ENCODE measurements at regions not wholly inside any gene's neighbourhood (a gene's known extent, or its start where the extent isn't known, plus 50 kb on each side); places are given as distances from the start of the nearest gene placed in this dataset.

DNA sequence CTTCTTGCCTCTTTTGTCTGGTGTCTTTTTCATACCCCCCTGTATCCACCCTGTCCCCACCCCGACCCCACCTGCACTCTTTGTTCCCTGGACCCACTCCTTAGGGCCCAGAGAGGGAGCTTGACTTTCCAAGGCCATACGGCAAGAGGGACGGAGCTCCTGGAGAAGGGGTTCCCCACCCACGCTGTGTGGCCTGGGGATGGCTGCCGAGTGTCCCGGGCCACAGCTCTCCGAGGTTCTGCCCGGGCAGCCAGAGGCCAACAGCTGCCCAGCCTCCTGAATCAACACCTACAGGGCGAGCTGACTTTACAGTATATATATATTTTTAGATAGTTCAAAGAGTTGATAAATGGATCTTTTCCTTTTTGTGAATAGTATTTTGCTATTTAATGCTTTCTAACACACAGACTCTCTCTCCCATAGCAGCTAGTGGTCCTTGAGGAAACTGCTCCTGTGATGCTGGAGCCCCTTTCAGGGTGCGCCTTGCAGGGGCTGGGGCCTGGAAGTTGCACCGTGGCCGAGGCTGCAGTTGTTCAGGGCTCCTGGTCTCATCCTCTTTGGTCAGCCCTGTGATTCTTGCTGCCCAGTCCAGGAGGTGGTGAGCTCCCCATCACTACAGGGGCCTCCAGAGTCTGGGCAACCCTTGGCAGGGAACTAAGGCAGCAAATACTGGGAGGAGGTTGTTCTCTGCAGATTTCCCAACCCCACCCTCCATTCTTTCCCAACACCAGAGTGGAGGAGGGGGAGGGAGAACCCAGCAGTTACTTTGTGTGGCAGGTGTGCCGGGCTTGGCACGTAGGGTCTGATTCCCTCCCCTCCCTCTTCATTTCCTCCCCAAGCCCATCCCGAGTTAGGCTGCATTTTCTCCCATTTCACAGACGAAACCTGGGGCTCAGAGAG lies 321.6 kb downstream of the PTPRU start:
- TF ChIP-seq, protein P1, sequence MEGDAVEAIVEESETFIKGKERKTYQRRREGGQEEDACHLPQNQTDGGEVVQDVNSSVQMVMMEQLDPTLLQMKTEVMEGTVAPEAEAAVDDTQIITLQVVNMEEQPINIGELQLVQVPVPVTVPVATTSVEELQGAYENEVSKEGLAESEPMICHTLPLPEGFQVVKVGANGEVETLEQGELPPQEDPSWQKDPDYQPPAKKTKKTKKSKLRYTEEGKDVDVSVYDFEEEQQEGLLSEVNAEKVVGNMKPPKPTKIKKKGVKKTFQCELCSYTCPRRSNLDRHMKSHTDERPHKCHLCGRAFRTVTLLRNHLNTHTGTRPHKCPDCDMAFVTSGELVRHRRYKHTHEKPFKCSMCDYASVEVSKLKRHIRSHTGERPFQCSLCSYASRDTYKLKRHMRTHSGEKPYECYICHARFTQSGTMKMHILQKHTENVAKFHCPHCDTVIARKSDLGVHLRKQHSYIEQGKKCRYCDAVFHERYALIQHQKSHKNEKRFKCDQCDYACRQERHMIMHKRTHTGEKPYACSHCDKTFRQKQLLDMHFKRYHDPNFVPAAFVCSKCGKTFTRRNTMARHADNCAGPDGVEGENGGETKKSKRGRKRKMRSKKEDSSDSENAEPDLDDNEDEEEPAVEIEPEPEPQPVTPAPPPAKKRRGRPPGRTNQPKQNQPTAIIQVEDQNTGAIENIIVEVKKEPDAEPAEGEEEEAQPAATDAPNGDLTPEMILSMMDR (IDR thresholded peaks at IDR 0.05; ENCODE audit: insufficient read depth, low read length, poor library complexity, severe bottlenecking), result no peak
- no peaks in the 10 kb centered on the region for H3K27me3 ChIP-seq (ENCODE audit: control insufficient read depth, insufficient read depth, low read length)
- no peak overlapping the region for H3K4me3 ChIP-seq (ENCODE audit: low read depth, low read length)
- H3K36me3 ChIP-seq (ENCODE audit: control insufficient read depth, insufficient read depth, low read length), result no peaks in the 10 kb centered on the region
- DNase-seq (ENCODE audit: low read depth), result no peak

DNA sequence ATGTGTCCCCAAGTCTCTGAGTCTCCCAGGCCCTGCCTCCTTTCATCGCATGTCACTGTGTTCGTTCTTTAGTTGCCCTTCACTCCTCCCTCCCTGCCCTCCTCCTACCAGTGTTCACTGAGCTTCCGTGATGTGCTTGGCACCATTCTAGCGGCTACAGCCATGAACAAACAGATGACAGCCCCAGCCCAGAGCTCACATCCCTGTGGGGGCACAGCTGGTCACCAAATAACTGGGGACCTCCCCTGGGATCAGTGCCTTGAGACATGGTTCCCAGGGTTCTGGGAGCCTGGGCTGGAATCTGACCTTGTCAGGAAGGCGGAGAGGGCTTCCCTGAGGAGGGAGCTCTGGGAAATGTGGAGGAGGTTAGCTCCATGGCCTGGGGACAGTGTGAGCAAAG lies 320.7 kb downstream of the PTPRU start:
- TF ChIP-seq, protein P1 (IDR thresholded peaks at IDR 0.05; ENCODE audit: insufficient read depth, low read length, poor library complexity, severe bottlenecking), result no peak
- H3K4me3 ChIP-seq (ENCODE audit: low read depth, low read length), result no peak overlapping the region
- H3K27me3 ChIP-seq (ENCODE audit: control insufficient read depth, insufficient read depth, low read length), result no peaks in the 10 kb centered on the region
- no peak for DNase-seq (ENCODE audit: low read depth)
- H3K36me3 ChIP-seq (ENCODE audit: control insufficient read depth, insufficient read depth, low read length), result no peaks in the 10 kb centered on the region

DNA sequence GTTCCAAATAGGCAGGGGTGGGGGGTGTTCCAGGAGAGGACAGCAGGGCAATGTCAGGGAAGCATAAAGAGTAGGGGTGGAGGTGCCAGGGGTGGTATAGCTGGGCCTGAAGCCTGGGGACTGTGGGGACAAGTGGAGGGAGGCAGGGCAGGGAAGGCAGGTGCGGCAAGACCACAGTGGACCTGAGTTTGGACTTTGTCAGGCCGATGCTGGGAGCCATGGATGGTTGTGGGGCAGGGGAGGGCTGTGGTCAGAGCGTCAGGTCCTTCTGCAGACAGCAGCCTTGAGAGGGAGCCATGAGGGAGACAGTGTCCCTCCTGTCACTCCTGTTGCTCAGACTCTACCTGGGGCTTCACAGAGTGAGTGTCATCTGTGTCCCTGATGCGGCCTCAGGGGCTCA lies 320.3 kb downstream of the PTPRU start:
- no peak for DNase-seq (ENCODE audit: low read depth)
- H3K4me3 ChIP-seq (ENCODE audit: low read depth, low read length), result no peak overlapping the region
- TF ChIP-seq, protein P1 (IDR thresholded peaks at IDR 0.05; ENCODE audit: insufficient read depth, low read length, poor library complexity, severe bottlenecking), result no peak
- H3K36me3 ChIP-seq (ENCODE audit: control insufficient read depth, insufficient read depth, low read length), result no peaks in the 10 kb centered on the region
- no peaks in the 10 kb centered on the region for H3K27me3 ChIP-seq (ENCODE audit: control insufficient read depth, insufficient read depth, low read length)

DNA sequence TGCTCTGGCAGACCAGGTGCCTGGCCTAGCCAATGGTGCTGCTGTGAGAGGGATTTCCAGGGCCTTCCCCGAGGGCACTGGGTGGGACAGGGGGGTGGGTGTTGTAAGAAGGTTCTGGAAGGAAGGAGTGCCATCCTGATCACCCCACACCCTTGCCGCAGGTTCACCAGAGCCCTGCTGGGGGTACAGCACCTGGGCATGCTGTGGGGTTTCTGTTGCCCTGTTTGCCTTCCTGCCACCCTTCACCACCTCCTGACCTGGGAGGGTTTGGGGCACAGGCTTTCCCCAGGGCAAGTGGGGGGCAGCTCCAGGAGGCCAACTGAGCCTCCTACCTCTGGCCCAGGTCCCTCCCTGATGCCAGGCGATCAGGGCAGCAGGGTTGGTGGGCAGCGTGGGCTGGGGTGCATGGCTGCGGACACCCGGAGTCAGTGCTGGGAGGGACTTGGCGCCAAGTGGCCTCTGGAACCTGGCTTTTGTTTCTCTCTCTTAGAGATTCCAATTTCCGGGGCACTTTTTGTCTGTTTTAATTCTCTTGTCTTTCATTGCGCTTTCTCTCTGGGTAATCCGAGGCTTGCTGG lies 318.8 kb downstream of the PTPRU start:
- Histone ChIP-seq H3K27me3 (ENCODE audit: control insufficient read depth, insufficient read depth, low read length) (no peaks in the 10 kb centered on the region), H3K4me3 (ENCODE audit: low read depth, low read length) (no peak overlapping the region), H3K36me3 (ENCODE audit: control insufficient read depth, insufficient read depth, low read length) (no peaks in the 10 kb centered on the region)
- TF ChIP-seq, protein P1 (IDR thresholded peaks at IDR 0.05; ENCODE audit: insufficient read depth, low read length, poor library complexity, severe bottlenecking), result no peak
- DNase-seq (ENCODE audit: low read depth), result no peak

DNA sequence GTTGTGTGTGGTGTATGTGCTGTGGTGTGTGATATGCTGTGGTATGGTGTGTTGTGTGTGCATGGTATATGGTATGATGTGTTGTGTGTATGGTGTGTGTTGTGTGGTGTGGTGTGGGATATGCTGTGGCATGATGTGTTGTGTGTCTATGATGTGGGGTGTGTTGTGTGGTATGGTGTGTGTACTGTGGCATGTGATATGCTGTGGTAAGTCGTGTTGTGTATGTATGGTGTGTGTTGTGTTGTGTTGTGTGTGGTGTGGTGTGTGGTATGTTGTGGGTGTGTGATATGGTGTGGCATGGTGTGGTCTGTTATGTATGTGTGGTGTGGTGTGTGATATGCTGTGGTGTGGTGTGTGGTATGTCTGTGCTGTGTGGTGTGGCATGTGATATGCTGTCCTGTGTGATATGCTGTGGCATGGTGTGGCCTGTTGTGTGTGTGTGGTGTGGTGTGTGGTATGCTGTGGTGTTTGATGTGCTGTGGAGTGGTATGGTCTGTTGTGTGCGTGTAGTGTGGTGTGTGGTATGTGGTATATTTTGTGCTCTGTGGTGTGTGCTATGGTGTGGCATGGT lies 318.0 kb downstream of the PTPRU start:
- Histone ChIP-seq H3K36me3 (ENCODE audit: control insufficient read depth, insufficient read depth, low read length) (no peaks in the 10 kb centered on the region), H3K27me3 (ENCODE audit: control insufficient read depth, insufficient read depth, low read length) (no peaks in the 10 kb centered on the region), H3K4me3 (ENCODE audit: low read depth, low read length) (no peak overlapping the region)
- TF ChIP-seq, protein P1 (IDR thresholded peaks at IDR 0.05; ENCODE audit: insufficient read depth, low read length, poor library complexity, severe bottlenecking), result no peak
- no peak for DNase-seq (ENCODE audit: low read depth)

Measured in kidney epithelial cell (primary cell).